ENCODE measurements at regions not wholly inside any gene's neighbourhood (a gene's known extent, or its start where the extent isn't known, plus 50 kb on each side); places are given as distances from the start of the nearest gene placed in this dataset.

DNA sequence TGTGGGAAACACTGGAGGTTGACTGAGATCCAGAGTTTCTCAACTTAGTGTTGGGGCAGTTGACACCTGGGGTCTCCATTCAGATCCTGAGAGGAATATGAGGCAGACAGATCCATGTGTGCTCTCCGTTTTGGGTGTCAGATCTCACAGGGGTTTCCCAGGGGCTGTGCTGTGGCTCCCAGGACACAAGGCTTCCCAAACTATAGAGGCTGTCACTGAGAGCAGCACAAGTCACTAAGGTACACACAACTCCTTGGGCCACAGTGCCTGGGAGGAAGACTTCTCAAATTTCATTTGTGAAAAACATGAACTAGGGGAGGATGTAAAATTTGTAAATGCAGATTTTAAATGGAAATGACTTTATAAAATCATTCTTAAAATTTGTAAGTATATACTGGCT lies 363.6 kb downstream of the FBXO8 start:
- no peak for FAIRE-seq

DNA sequence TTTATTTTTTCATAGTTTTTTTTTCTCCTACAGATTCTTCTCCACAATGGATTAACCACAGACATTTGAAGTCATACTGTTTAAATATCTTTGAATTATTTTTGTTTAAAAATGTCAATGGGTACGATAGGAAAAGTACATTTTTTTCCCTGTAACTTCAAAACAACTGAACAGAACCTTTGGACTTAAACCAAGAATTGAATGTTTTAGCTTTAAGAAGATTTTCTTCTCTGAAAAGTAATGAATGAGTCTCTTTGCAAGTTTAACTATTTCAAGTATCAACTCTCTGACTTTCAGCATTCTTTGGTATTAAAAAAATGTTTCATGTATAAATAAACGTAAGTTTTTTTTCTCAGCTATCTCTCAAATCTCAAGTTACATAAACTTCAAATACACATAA lies 364.3 kb downstream of the FBXO8 start:
- FAIRE-seq = peak; percentile 45

GRCh38 chr4:173917255-173917960 lies 366.1 kb downstream of the FBXO8 start:
- no peak for FAIRE-seq

- FAIRE-seq = no peak
These were observed 370.0 kb downstream of the FBXO8 start for GRCh38 chr4:173913496-173913895.

- FAIRE-seq = no peak
These were observed 371.1 kb downstream of the FBXO8 start for GRCh38 chr4:173912384-173912783.

DNA sequence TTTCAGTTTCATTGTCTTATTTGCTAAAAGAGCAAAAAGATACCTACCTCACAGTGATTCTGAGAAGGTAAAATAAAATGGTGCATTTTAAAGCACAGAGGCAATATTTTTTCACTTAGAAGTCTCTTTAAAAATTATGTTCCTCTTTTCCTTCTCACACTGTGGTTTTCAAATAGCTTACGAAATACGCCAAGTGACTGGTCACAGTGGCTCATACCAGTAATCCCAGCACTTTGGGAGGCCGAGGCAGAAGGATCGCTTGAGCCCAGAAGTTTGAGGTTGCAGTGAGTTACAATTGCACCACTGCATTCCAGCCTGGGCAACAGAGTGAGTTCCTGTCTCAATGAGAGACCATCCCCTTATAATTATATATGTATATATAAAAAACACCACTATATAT lies 372.6 kb downstream of the FBXO8 start:
- FAIRE-seq = no peak

DNA sequence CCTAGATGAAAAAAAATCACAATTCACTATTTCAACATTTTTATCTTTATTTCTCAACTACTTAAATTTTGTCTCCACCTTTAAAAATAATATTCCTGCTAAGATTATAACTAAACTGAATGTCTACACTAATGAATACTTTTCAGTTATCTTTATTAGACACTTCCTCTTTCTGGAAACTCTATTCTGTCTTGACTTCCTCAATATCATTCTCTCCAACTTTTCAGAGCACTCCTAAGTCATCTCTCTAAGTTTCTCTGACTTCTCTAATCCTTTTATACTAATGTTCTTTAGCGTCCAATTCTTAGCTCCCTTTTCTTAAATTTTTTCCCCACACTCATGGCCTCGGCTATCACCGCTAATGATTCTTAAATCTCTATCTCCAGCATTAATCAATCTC lies 374.2 kb downstream of the FBXO8 start:
- FAIRE-seq = no peak

DNA sequence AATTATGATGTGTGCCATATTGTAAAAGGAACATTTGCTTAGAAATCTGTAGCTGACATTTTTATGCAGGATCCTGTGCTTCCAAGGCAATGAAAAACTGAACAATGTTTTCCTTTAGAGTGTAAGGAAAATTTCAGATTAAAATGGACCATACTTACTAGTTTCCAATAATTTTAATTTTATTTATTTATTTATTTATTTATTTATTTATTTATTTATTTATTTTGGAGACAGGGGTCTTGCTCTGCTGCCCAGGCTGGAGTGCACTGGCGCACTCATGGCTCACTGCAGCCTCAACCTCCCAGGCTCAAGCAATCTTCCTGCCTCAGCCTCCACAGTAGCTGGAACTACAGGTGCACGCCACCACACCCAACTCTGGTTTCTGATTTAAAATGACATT lies 369.8 kb upstream of the HAND2 start:
- FAIRE-seq = no peak

GRCh38 chr4:173891072-173891471 lies 361.0 kb upstream of the HAND2 start:
- FAIRE-seq = no peak

GRCh38 chr4:173883821-173884220 lies 353.8 kb upstream of the HAND2 start:
- FAIRE-seq = no peak

DNA sequence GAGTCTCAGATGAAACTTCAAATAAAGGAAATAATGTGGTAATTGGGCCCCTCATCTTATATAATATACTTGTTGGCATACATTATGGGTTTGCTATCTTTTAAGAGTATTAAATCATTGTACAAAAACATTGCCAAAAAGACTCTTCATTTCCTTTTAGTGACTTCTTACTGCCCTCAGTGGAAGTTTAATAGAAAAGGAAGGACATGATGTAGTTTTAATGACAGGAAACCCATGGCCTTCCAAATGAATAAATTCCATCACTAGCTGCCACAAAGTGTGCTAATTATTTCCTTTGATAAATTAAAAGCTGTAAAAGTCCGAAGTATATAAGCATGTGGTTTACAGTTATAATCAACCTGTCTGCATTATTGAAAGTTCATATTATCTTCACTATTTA lies 350.9 kb upstream of the HAND2 start:
- no peak for FAIRE-seq

DNA sequence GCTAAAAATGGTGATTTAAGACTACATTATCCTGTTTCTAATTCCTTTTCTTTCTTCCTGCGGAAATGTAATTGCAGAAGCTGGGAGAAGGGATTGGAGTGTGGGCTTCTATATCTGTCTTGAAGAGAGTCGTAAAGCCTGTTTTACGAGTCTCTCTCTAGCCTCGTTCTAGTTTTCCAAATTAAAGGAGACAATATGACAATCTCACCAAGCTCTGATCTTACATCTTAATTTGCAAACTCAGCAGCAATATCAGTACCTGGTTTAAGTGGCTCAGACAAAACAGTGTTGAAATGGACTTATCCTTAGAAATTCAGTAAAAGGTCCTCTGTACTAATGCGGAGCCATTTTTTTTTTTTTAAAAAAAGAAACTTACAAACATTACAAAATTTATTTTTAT lies 349.5 kb upstream of the HAND2 start:
- FAIRE-seq = peak; percentile 62

- FAIRE-seq = no peak
These were observed 348.7 kb upstream of the HAND2 start for GRCh38 chr4:173878701-173879100.

GRCh38 chr4:173871643-173872042 lies 341.6 kb upstream of the HAND2 start:
- no peak for FAIRE-seq

DNA sequence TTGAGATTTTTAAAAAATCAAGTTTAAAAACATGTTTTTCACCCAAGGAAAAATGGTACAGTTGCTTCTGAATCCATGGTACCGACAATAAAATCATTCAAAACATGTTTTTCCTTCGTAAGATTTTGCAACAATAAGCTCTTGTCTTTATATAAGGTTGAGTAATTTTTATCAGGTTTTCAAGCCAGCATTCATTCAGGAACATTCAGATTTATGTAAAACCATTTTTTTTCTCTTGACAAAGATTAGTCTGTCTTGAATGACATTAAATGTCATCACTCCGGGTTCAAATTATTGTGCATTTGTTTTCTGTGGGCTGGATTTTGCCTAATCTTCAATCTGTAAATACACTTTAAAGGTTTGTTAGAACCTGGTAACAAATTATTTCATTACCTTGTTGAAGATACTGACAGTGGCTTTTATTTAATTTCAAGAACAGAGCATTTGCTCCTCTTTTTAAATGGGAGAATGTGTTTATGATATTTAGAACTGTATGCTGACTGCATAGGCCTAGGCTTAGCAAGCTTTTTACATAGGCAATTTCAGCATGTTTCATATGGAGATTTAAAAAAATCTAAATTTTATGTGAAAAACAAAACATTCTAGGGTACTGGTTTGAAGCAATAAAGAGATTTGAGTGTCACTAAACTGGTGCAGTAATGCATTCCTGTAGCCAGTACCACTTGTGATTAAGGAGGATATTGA lies 336.4 kb upstream of the HAND2 start:
- no peak for FAIRE-seq

DNA sequence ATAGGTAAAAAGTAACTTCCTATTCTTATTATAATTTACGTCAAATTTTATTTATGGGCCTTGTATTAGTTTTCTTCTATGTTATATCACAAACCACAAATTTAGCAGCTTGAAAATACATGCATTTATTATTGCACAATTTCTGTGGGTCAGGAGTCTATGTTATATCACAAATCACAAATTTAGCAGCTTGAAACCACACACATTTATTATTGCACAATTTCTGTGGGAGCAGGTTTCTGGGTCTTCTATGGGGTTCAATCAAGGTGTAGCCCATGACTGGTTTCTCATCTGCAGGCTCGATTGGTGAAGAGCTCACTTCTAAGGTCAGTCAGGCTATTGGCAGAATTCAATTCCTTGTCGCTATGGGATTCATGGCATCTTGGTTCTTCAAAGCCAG lies 332.7 kb upstream of the HAND2 start:
- no peak for FAIRE-seq

GRCh38 chr4:173860094-173860493 lies 330.1 kb upstream of the HAND2 start:
- FAIRE-seq = no peak

GRCh38 chr4:173859091-173859713 lies 329.2 kb upstream of the HAND2 start:
- FAIRE-seq = no peak

- no peak for FAIRE-seq
These were observed 328.4 kb upstream of the HAND2 start for GRCh38 chr4:173858471-173858870.

- no peak for FAIRE-seq
These were observed 327.8 kb upstream of the HAND2 start for GRCh38 chr4:173857828-173858227.

GRCh38 chr4:173855015-173855414 lies 325.0 kb upstream of the HAND2 start:
- FAIRE-seq = no peak

DNA sequence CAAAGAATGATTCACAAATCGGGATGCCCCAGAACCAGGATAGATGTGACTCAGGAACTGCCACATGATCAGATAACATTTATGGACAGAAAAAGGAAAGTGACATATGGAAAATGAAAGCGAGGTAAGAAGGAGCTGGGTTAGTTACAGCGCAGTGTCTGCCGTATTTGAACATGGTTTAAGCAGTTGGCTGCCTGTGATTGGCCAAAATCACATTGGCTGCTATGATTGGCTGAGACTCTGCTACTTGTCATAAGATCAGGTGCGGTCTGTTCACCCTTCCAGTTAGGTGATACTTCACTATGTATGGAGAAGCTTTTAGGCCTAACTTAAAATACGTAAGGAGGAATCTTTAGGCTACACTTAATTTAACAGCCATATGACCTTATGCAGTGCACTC lies 322.7 kb upstream of the HAND2 start:
- FAIRE-seq = no peak

DNA sequence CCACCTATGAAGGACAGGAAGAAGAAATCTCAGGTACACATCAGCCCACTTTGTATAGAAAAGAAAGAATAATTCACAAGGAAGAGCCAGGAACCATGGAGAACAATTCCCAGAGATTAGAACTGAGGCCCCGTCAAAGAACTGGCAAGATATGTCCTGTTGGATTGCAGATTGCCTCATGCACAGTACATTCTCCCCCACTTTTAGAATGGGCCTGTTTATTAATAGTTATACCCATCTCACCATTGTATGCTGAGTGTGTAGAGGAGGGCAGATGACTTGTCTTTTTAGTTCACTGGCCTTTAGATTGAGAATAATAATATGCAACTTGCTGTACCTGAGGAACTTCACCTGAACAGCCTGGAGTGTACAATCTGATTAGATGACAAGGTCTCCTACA lies 315.6 kb upstream of the HAND2 start:
- FAIRE-seq = no peak

- no peak for FAIRE-seq
These were observed 309.8 kb upstream of the HAND2 start for GRCh38 chr4:173839865-173840264.

Data from endometrium (tissue), 2 donors.